LNCAP (cell line): ENCODE measurements at regions not wholly inside any gene's neighbourhood (a gene's known extent, or its start where the extent isn't known, plus 50 kb on each side); places are given as distances from the start of the nearest gene placed in this dataset.

ENCODE experiments used
- TF ChIP-seq, protein P1 (sequence below): fragments of 450-650 bp; IDR thresholded peaks from 2 replicates; pipeline ENCODE4 v1.5.1; 2017; ENCODE audit warnings: mild to moderate bottlenecking

DNA sequence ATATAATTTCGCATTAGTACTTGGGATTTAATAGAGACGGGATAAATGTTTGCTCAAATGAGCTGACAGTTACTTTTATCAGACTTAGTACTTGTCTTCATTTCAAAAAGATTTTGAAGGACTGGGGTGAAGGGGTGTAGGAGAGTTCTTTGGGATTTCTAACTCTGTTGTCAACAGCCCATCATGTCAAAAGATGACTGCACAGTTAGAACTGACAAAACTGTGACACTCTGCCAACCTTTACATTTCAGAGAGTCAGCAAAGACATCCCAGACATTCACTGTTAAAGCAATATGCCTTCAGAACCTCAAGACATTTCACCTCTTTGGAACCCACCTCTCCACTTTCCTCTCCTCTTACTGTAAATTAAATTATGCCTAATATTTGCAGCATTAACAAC, 285.4 kb upstream of the SPHKAP start:
- TF ChIP-seq, protein P1, sequence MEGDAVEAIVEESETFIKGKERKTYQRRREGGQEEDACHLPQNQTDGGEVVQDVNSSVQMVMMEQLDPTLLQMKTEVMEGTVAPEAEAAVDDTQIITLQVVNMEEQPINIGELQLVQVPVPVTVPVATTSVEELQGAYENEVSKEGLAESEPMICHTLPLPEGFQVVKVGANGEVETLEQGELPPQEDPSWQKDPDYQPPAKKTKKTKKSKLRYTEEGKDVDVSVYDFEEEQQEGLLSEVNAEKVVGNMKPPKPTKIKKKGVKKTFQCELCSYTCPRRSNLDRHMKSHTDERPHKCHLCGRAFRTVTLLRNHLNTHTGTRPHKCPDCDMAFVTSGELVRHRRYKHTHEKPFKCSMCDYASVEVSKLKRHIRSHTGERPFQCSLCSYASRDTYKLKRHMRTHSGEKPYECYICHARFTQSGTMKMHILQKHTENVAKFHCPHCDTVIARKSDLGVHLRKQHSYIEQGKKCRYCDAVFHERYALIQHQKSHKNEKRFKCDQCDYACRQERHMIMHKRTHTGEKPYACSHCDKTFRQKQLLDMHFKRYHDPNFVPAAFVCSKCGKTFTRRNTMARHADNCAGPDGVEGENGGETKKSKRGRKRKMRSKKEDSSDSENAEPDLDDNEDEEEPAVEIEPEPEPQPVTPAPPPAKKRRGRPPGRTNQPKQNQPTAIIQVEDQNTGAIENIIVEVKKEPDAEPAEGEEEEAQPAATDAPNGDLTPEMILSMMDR: no peak

DNA sequence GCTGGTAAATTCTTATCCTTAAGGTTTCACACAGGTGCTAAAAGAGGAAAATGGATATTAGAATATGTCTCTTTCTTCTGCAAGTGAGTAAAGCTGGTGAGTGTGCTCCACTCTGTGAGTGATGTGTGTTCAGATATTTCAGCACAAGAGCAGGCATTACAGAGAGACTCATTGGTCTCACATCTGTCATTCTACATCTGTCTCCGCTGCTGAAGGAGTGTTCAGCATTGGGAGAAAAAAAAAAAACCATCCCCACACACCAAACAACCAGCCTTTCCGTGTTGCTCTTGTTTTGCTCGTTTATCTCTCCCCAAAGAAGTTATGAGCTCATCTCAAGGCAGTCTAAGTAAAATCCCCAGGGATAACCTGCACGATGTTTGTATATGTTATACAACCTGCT, 283.9 kb upstream of the SPHKAP start:
- TF ChIP-seq, protein P1: no peak

DNA sequence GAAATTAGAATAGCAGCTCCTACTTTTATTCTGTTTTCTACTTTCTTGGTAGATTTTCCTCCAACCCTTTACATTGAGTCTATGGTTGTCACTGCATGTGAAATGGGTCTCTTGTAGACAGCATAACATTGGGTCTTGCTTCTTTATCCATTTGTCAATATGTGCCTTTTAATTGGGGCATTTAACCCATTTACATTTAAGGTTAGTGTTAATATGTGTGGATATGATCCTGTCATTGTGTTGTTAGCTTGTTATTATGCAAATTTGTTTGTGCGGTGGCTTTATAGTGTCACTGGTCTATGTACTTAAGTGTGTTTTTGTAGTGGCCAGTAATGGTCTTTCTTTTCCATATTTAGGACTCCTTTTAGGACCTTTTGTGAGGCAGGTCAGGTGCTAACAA, 276.9 kb upstream of the SPHKAP start:
- TF ChIP-seq, protein P1: no peak

DNA sequence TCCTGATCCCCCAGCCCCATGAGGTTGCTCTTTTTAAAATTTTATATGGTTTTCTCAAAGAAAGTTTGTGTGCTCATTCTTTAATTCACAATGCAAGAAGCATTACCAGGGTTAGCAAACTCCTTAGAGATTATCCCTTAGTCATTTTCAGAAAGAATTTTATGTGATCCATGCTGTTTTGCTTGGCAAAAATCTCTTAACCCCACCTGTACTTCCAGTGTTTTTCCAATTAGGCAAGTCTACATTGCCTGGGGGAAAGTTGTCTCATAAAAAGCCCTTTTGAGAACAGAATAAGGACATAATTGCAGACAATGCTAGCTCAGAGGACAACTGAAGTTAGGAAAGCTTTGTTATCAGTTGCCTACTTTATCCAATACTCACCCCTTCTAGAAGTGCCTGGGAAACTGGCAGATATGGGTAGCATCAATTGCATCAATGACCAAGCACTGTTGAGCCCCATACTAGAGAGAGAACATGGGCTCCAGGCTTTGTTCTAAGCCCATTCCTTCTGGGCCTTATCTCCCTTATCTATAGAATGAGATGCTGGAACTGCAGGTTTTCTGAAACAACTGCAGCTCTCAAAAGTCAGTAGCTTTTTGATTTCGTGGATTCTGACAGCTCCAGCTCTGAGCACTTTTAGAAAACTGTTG, 265.9 kb upstream of the SPHKAP start:
- TF ChIP-seq, protein P1: no peak

DNA sequence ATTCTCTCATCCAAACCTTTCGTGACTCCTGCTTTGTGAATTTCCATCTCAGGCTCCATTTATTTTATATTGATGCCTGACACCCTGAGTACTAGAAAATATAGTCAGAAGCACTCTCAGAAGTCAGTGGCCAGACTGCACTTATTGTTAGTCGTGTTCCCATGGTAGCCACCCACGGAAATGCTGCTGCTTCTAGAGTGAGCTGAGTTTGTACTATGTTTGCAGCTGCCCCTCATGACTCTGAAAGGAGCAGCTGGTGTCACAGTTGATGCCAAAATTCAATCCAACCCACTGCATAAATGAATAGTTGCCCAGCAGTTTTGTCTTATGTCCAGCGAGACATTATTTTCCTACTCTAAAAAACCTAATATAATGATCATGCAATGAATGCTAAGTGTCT, 265.2 kb upstream of the SPHKAP start:
- TF ChIP-seq, protein P1: no peak

DNA sequence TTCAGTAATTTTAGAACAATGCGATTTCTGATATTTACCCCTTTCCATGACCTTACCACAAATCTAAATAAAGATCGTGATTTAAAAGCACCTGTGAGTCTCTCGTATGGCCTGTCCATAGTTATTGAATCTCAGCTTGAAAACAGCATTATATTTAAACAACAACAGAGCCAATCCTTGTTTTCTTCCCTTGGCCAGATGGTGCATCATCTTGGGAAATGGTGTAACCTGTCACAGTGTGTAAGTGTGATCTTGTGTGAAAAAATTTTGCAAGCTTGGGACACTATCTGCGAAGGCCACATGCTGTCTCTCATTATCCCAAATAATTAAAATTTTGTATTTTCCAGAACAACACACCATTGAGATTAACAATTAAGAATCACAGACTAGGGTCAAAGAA, 262.7 kb upstream of the SPHKAP start:
- TF ChIP-seq, protein P1: no peak

DNA sequence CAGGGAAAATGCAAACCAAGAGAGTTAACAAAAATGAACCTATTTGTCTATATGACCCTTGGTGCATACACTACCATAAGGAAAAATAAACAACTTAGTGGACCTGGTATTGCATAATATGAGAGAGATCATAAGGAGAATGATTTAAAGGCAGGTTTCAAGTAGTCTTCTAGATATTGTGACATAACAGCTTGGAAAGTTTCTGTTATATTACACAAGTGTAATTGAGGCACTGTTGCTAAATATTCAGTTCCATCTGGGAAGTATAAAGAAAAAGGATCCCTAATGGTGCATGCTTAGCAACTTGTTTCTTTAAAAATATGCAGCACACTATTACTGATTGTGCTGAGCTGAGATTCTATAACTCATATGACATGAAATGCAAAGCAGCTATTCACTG, 252.2 kb upstream of the SPHKAP start:
- TF ChIP-seq, protein P1: no peak

DNA sequence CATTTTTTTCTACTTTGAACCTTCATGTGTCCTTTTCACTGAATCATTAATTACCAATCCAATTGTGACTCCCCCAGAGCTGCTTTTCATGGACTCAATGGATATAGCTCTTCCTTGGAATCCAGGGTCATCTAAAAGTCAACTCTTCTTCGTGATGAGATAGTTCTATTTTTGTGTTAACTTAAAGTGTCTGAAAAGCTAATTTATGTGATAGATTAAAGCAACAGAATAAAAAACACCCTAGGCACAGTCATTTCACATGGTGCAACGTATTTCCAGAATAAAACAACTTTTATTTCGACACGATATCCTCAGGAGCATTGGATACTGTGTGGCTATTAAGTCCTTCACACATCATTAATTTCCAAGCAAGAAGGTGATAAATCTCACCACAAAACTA, 250.6 kb upstream of the SPHKAP start:
- TF ChIP-seq, protein P1: no peak
